ENCODE measurements at regions not wholly inside any gene's neighbourhood (a gene's known extent, or its start where the extent isn't known, plus 50 kb on each side); places are given as distances from the start of the nearest gene placed in this dataset.

GRCh38 chr1:34657266-34657665 lies 97.6 kb upstream of the GJB5 start:
- H3K27me3 Mint-ChIP-seq (ENCODE audit: insufficient read depth, unreplicated experiment): peaks cover 11% of the 10 kb centered on the region
- no peak overlapping the region for H3K4me3 Mint-ChIP-seq (ENCODE audit: unreplicated experiment)

DNA sequence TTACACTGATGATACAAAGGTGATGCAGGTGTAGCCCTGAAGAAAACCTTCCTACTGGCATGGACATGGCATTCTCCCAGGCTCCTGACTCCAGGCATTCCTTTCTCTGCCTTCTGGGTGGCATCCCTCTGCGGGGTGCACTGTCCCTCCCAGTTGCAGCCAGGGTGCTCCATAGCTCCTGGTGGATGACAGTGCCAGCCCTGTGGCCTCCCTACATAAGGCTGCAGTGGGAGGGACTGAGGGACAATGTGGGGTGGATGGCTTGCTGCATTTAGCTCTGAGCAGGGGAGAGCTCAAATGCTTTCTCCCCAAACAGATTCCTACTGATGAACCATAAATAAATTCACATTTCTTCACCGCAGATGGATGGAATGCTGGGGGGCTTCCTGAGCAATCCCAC lies 97.0 kb upstream of the GJB5 start:
- no peak overlapping the region for H3K27ac Mint-ChIP-seq (ENCODE audit: unreplicated experiment)
- H3K4me1 Mint-ChIP-seq (ENCODE audit: low read depth, unreplicated experiment): no peaks in the 10 kb centered on the region
- DNase-seq: no peak
- Histone ChIP-seq H3K4me1 (no peaks in the 10 kb centered on the region), H3K36me3 (ENCODE audit: control insufficient read depth, insufficient read depth, low read length) (no peaks in the 10 kb centered on the region), H3K9me3 (no peaks in the 10 kb centered on the region), H3K27me3 (replicated peaks; ENCODE audit: control insufficient read depth, insufficient read depth, low read length) (no peaks in the 10 kb centered on the region), H3K4me3 (ENCODE audit: low read depth, low read length) (no peak overlapping the region)
- H3K9me3 Mint-ChIP-seq (ENCODE audit: unreplicated experiment): no peaks in the 10 kb centered on the region
- no peaks in the 10 kb centered on the region for H3K36me3 Mint-ChIP-seq (ENCODE audit: insufficient read depth, unreplicated experiment)
- peaks cover 9% of the 10 kb centered on the region for H3K27me3 Mint-ChIP-seq (ENCODE audit: insufficient read depth, unreplicated experiment)
- CTCF ChIA-PET: no interaction called here
- BruUV-seq (replicated peaks): no TSS peak
- intact Hi-C loops (cut with micrococcal nuclease; ENCODE audit: unreplicated experiment): no loop called here
- TF ChIP-seq, protein P1, sequence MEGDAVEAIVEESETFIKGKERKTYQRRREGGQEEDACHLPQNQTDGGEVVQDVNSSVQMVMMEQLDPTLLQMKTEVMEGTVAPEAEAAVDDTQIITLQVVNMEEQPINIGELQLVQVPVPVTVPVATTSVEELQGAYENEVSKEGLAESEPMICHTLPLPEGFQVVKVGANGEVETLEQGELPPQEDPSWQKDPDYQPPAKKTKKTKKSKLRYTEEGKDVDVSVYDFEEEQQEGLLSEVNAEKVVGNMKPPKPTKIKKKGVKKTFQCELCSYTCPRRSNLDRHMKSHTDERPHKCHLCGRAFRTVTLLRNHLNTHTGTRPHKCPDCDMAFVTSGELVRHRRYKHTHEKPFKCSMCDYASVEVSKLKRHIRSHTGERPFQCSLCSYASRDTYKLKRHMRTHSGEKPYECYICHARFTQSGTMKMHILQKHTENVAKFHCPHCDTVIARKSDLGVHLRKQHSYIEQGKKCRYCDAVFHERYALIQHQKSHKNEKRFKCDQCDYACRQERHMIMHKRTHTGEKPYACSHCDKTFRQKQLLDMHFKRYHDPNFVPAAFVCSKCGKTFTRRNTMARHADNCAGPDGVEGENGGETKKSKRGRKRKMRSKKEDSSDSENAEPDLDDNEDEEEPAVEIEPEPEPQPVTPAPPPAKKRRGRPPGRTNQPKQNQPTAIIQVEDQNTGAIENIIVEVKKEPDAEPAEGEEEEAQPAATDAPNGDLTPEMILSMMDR (IDR thresholded peaks at IDR 0.05; ENCODE audit: insufficient read depth in 1 of 2, low read depth in 1 of 2, low read length in 1 of 2, severe bottlenecking in 1 of 2, unreplicated experiment in 1 of 2): no peak
- POLR2A ChIA-PET: no interaction called here
- H3K4me3 Mint-ChIP-seq (ENCODE audit: unreplicated experiment): no peak overlapping the region

More at GRCh38 chr1:34657266-34657665, 97.6 kb upstream of the GJB5 start:
- Histone ChIP-seq H3K27me3 (replicated peaks; ENCODE audit: control insufficient read depth, insufficient read depth, low read length) (no peaks in the 10 kb centered on the region), H3K36me3 (ENCODE audit: control insufficient read depth, insufficient read depth, low read length) (no peaks in the 10 kb centered on the region), H3K4me1 (no peaks in the 10 kb centered on the region), H3K4me3 (ENCODE audit: low read depth, low read length) (no peak overlapping the region), H3K9me3 (no peaks in the 10 kb centered on the region)
- no peaks in the 10 kb centered on the region for H3K36me3 Mint-ChIP-seq (ENCODE audit: insufficient read depth, unreplicated experiment)
- BruUV-seq (replicated peaks): no TSS peak
- intact Hi-C loops (cut with micrococcal nuclease; ENCODE audit: unreplicated experiment): no loop called here
- no peak for DNase-seq
- TF ChIP-seq, protein P1 (IDR thresholded peaks at IDR 0.05; ENCODE audit: insufficient read depth in 1 of 2, low read depth in 1 of 2, low read length in 1 of 2, severe bottlenecking in 1 of 2, unreplicated experiment in 1 of 2): no peak
- H3K27ac Mint-ChIP-seq (ENCODE audit: unreplicated experiment): no peak overlapping the region
- CTCF ChIA-PET: no interaction called here
- H3K9me3 Mint-ChIP-seq (ENCODE audit: unreplicated experiment): no peaks in the 10 kb centered on the region
- H3K4me1 Mint-ChIP-seq (ENCODE audit: low read depth, unreplicated experiment): no peaks in the 10 kb centered on the region
- POLR2A ChIA-PET: no interaction called here

- intact Hi-C loops (cut with micrococcal nuclease; ENCODE audit: unreplicated experiment): no loop called here
- H3K9me3 Mint-ChIP-seq (ENCODE audit: unreplicated experiment): no peaks in the 10 kb centered on the region
- TF ChIP-seq, protein P1 (IDR thresholded peaks at IDR 0.05; ENCODE audit: insufficient read depth in 1 of 2, low read depth in 1 of 2, low read length in 1 of 2, severe bottlenecking in 1 of 2, unreplicated experiment in 1 of 2): no peak
- DNase-seq: no peak
- POLR2A ChIA-PET: no interaction called here
- no peaks in the 10 kb centered on the region for H3K36me3 Mint-ChIP-seq (ENCODE audit: insufficient read depth, unreplicated experiment)
- H3K4me1 ChIP-seq: no peaks in the 10 kb centered on the region
- H3K36me3 ChIP-seq (ENCODE audit: control insufficient read depth, insufficient read depth, low read length): no peaks in the 10 kb centered on the region
- no peak overlapping the region for H3K4me3 Mint-ChIP-seq (ENCODE audit: unreplicated experiment)
- no peaks in the 10 kb centered on the region for H3K9me3 ChIP-seq
- H3K27ac Mint-ChIP-seq (ENCODE audit: unreplicated experiment): no peak overlapping the region
- H3K4me1 Mint-ChIP-seq (ENCODE audit: low read depth, unreplicated experiment): no peaks in the 10 kb centered on the region
- no peak overlapping the region for H3K4me3 ChIP-seq (ENCODE audit: low read depth, low read length)
- H3K27me3 Mint-ChIP-seq (ENCODE audit: insufficient read depth, unreplicated experiment): no peaks in the 10 kb centered on the region
- H3K27me3 ChIP-seq (replicated peaks; ENCODE audit: control insufficient read depth, insufficient read depth, low read length): no peaks in the 10 kb centered on the region
- CTCF ChIA-PET: no interaction called here
- no TSS peak for BruUV-seq (replicated peaks)
Measured at GRCh38 chr1:34663031-34663430, 91.8 kb upstream of the GJB5 start.
